GM18502 (cell line): ENCODE measurements at regions not wholly inside any gene's neighbourhood (a gene's known extent, or its start where the extent isn't known, plus 50 kb on each side); places are given as distances from the start of the nearest gene placed in this dataset.

Source experiments
- ATAC-seq: cut with Tn5 transposase; IDR thresholded peaks from one replicate; pipeline ENCODE4 v1.9.1; 2021; ENCODE audit warnings: mild to moderate bottlenecking; ENCODE audit not compliant: unreplicated experiment, poor library complexity

DNA sequence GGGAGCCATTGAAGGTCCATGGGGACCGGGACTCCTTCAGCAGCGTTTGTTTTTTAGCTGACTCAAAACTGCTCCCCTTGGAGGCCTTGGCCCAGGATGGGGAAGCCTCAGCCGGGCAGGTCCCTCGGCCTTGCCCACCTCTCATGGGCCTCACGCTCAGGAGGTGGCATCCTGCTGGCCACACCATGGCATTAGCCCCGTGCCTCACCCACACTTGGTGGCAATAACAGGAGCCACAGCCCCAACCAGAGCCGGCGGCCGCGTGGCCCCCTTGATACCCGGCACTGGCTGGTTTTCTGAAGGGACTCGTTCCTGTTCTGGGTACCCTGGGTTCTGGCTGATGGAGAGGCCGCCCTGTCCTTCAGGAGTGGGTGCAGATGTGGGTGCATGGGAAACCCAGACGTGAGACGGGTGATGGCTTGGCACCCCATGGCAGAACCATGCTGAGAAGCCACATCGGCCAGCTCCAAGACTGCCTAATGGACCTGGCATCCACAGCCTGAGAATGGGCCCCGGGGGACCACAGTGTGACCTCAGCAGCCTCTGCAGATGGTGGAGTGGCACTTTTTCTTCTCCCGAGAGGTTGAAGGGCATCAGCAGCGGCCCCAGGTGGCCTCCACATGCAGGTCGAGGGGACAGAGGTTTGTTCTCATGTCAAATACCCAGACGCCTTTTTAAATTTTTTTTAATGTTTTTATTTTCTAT is 49.8 kb upstream of the PPARA start:
- ATAC-seq, result no peak
